ENCODE measurements at regions not wholly inside any gene's neighbourhood (a gene's known extent, or its start where the extent isn't known, plus 50 kb on each side); places are given as distances from the start of the nearest gene placed in this dataset.

DNA sequence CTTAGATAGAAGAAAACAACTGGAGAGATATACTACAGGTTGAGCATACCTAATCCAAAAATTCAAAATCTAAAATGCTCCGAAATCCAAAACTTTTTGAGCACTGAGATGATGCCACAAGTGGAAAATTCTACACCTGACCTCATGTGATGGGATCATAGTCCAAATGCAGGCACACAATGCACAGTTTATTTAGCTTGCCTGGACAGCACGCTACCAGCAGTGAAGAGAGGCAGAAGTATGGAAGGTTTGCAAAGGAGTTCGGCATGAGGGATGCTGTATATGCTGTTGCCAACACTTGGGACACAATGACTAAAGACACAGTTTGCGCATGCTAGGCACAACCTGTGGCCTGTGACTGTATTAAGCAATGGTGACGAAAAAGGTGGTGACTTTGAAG, 58.1 kb upstream of the CAND1 start:
- Histone ChIP-seq H3K27ac (no peak overlapping the region), H3K9me3 (no peaks in the 10 kb centered on the region), H3K4me1 (no peaks in the 10 kb centered on the region), H3K27me3 (no peaks in the 10 kb centered on the region), H3K4me3 (no peak overlapping the region), H3K36me3 (ENCODE audit: low read depth, missing control alignments) (no peaks in the 10 kb centered on the region)
- 95% methylated on average over 5 of the region's 5 CpGs for WGBS, 2 donors
- intact Hi-C loops (cut with DNase I; ENCODE audit: low total_unique reads) = no loop called here
- TF ChIP-seq, protein P1, sequence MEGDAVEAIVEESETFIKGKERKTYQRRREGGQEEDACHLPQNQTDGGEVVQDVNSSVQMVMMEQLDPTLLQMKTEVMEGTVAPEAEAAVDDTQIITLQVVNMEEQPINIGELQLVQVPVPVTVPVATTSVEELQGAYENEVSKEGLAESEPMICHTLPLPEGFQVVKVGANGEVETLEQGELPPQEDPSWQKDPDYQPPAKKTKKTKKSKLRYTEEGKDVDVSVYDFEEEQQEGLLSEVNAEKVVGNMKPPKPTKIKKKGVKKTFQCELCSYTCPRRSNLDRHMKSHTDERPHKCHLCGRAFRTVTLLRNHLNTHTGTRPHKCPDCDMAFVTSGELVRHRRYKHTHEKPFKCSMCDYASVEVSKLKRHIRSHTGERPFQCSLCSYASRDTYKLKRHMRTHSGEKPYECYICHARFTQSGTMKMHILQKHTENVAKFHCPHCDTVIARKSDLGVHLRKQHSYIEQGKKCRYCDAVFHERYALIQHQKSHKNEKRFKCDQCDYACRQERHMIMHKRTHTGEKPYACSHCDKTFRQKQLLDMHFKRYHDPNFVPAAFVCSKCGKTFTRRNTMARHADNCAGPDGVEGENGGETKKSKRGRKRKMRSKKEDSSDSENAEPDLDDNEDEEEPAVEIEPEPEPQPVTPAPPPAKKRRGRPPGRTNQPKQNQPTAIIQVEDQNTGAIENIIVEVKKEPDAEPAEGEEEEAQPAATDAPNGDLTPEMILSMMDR (IDR thresholded peaks at IDR 0.05) = no peak
- no peak for TF ChIP-seq POLR2A (IDR thresholded peaks at IDR 0.05)
- no peak for DNase-seq

GRCh38 chr12:67211494-67211893, 57.7 kb upstream of the CAND1 start:
- Histone ChIP-seq H3K4me3 (no peak overlapping the region), H3K36me3 (ENCODE audit: low read depth, missing control alignments) (no peaks in the 10 kb centered on the region), H3K27ac (no peak overlapping the region), H3K27me3 (no peaks in the 10 kb centered on the region), H3K4me1 (no peaks in the 10 kb centered on the region), H3K9me3 (no peaks in the 10 kb centered on the region)
- intact Hi-C loops (cut with DNase I; ENCODE audit: low total_unique reads) = no loop called here
- DNase-seq = no peak
- 64 to 75% methylated on average over 2 of the region's 2 CpGs for WGBS, 2 donors
- TF ChIP-seq POLR2A (IDR thresholded peaks at IDR 0.05) = no peak
- TF ChIP-seq, protein P1 (IDR thresholded peaks at IDR 0.05) = no peak

DNA sequence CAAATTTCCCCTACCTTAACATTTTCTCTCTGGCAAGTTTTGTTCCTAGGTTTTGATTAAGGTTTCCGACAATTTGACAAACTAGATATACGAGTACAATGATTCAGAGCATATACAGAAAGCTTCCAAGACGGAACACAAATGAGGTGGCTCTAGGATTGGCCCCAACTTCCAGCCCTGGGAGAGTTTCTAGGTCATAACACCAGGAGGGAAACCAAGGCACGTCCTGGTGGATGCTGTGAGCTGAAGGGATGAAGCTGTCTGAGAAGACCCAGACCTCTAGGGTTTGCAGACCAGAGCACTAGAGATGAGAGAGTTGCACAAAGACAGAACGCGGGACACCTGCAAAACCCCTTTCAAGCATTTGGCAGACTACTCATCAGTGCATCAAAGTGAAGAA, 51.5 kb upstream of the CAND1 start:
- intact Hi-C loops (cut with DNase I; ENCODE audit: low total_unique reads) = no loop called here

More for the DNA sequence above, 51.5 kb upstream of the CAND1 start:
- Histone ChIP-seq H3K36me3 (ENCODE audit: low read depth, missing control alignments) (no peaks in the 10 kb centered on the region), H3K27me3 (no peaks in the 10 kb centered on the region), H3K4me1 (no peaks in the 10 kb centered on the region), H3K4me3 (no peak overlapping the region), H3K27ac (no peak overlapping the region), H3K9me3 (no peaks in the 10 kb centered on the region)
- DNase-seq = no peak
- TF ChIP-seq POLR2A (IDR thresholded peaks at IDR 0.05) = no peak
- TF ChIP-seq, protein P1 (IDR thresholded peaks at IDR 0.05) = no peak
- WGBS, 2 donors = 79 to 82% methylated on average over 6 of the region's 6 CpGs

Small RNA genes in the stretch of these regions (small RNA-seq; reads per million reads assigned to genes)
- 0 reads per million in 2 donors for gene AC073530.2

Measured in testis (tissue), 2 donors.